ENCODE measurements at regions not wholly inside any gene's neighbourhood (a gene's known extent, or its start where the extent isn't known, plus 50 kb on each side); places are given as distances from the start of the nearest gene placed in this dataset.

DNA sequence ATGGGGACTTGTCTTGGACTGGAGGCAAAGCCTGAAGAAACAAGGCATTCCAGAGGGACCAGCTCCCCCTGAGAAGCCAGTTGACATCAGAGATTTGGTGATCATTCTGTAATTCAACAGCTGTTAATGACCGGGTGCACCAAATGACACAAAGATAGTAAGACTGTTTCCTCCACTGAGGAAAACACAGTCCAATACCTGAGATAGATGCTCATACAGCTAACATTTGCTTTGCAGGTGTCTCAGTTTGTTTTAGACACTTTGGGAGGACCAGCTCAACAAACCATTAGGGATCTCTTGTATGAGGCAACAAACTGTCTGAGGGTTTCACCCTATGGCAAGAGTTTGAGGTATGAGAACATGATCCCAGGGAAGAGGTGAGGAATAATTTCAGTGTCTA lies 237.2 kb upstream of the PLET1 start:
- no peak overlapping the region for H3K4me2 ChIP-seq (ENCODE audit: low read depth, low read length)
- no peaks in the 10 kb centered on the region for H3K4me1 ChIP-seq (ENCODE audit: insufficient read depth, low read length)
- ATAC-seq, result no peak
- WGBS (ENCODE audit: low lambda C conversion rate), result 0% methylated on average over 1 of the region's 1 CpG
- no peak overlapping the region for H2AFZ ChIP-seq (ENCODE audit: low read length)
- in situ Hi-C loops (cut with HindIII; ENCODE audit: extremely low pct_ligation_motif_present, low pct_unique_long_range_greater_than_20kb) (no loop called here), intact Hi-C loops (cut with micrococcal nuclease; ENCODE audit: unreplicated experiment) (no loop called here)
- ChIA-PET POLR2A (no interaction called here), CTCF (ENCODE audit: low intra/inter-chr PET ratio, low total read pairs) (no interaction called here)
- H3K4me3 ChIP-seq (replicated peaks in 1 of 3; ENCODE audit: insufficient read depth in 1 of 3, low read depth in 2 of 3, low read length in 3 of 3), result no peak overlapping the region
- no peaks in the 10 kb centered on the region for H4K20me1 ChIP-seq (ENCODE audit: insufficient read depth, low read length)
- no peak overlapping the region for H3K9ac ChIP-seq (ENCODE audit: insufficient read depth, low read depth, low read length)
- H3K36me3 ChIP-seq (replicated peaks in 1 of 2; ENCODE audit: control insufficient read depth in 1 of 2, insufficient read depth in 2 of 2, low read length in 2 of 2), result no peaks in the 10 kb centered on the region
- DNase-seq (ENCODE audit: low spot score), result no peak
- no peak for FAIRE-seq
- no peak overlapping the region for H3K27ac ChIP-seq (ENCODE audit: extremely low read length, insufficient read depth, low read length)
- H3K79me2 ChIP-seq (ENCODE audit: insufficient read depth, low read length), result no peaks in the 10 kb centered on the region
- BruUV-seq (replicated peaks), result no TSS peak
- H3K9me3 ChIP-seq (ENCODE audit: low read length), result no peaks in the 10 kb centered on the region
- peaks cover 0 to 16% of the 10 kb centered on the region in 2 experiments; a peak in 2 of 5 replicates for H3K27me3 ChIP-seq (ENCODE audit: control insufficient read depth in 1 of 2, insufficient read depth in 2 of 2, low read length in 2 of 2)
- TF ChIP-seq ZNF678 (CRISPR knock-in tag; IDR thresholded peaks at IDR 0.05) (no peak), ZNF761 (CRISPR knock-in tag; conservative IDR thresholded peaks at IDR 0.05) (no peak), ZNF782 (CRISPR knock-in tag; IDR thresholded peaks at IDR 0.05; ENCODE audit: borderline replicate concordance) (no peak), ZNF333 (CRISPR knock-in tag; IDR thresholded peaks at IDR 0.05; ENCODE audit: borderline replicate concordance) (no peak), ZNF749 (CRISPR knock-in tag; IDR thresholded peaks at IDR 0.05; ENCODE audit: borderline replicate concordance) (no peak), NR3C1 (CRISPR knock-in tag; IDR thresholded peaks at IDR 0.05) (no peak), ZNF34 (CRISPR knock-in tag; IDR thresholded peaks at IDR 0.05; ENCODE audit: borderline replicate concordance) (no peak), ZNF121 (CRISPR knock-in tag; IDR thresholded peaks at IDR 0.05) (no peak)
- TF ChIP-seq, protein P1, sequence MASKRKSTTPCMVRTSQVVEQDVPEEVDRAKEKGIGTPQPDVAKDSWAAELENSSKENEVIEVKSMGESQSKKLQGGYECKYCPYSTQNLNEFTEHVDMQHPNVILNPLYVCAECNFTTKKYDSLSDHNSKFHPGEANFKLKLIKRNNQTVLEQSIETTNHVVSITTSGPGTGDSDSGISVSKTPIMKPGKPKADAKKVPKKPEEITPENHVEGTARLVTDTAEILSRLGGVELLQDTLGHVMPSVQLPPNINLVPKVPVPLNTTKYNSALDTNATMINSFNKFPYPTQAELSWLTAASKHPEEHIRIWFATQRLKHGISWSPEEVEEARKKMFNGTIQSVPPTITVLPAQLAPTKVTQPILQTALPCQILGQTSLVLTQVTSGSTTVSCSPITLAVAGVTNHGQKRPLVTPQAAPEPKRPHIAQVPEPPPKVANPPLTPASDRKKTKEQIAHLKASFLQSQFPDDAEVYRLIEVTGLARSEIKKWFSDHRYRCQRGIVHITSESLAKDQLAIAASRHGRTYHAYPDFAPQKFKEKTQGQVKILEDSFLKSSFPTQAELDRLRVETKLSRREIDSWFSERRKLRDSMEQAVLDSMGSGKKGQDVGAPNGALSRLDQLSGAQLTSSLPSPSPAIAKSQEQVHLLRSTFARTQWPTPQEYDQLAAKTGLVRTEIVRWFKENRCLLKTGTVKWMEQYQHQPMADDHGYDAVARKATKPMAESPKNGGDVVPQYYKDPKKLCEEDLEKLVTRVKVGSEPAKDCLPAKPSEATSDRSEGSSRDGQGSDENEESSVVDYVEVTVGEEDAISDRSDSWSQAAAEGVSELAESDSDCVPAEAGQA (IDR thresholded peaks at IDR 0.05; ENCODE audit: low read depth), result no peak
- TF ChIP-seq, protein P1 (CRISPR knock-in tag; IDR thresholded peaks at IDR 0.05; ENCODE audit: borderline replicate concordance), result no peak
- TF ChIP-seq, protein P2, sequence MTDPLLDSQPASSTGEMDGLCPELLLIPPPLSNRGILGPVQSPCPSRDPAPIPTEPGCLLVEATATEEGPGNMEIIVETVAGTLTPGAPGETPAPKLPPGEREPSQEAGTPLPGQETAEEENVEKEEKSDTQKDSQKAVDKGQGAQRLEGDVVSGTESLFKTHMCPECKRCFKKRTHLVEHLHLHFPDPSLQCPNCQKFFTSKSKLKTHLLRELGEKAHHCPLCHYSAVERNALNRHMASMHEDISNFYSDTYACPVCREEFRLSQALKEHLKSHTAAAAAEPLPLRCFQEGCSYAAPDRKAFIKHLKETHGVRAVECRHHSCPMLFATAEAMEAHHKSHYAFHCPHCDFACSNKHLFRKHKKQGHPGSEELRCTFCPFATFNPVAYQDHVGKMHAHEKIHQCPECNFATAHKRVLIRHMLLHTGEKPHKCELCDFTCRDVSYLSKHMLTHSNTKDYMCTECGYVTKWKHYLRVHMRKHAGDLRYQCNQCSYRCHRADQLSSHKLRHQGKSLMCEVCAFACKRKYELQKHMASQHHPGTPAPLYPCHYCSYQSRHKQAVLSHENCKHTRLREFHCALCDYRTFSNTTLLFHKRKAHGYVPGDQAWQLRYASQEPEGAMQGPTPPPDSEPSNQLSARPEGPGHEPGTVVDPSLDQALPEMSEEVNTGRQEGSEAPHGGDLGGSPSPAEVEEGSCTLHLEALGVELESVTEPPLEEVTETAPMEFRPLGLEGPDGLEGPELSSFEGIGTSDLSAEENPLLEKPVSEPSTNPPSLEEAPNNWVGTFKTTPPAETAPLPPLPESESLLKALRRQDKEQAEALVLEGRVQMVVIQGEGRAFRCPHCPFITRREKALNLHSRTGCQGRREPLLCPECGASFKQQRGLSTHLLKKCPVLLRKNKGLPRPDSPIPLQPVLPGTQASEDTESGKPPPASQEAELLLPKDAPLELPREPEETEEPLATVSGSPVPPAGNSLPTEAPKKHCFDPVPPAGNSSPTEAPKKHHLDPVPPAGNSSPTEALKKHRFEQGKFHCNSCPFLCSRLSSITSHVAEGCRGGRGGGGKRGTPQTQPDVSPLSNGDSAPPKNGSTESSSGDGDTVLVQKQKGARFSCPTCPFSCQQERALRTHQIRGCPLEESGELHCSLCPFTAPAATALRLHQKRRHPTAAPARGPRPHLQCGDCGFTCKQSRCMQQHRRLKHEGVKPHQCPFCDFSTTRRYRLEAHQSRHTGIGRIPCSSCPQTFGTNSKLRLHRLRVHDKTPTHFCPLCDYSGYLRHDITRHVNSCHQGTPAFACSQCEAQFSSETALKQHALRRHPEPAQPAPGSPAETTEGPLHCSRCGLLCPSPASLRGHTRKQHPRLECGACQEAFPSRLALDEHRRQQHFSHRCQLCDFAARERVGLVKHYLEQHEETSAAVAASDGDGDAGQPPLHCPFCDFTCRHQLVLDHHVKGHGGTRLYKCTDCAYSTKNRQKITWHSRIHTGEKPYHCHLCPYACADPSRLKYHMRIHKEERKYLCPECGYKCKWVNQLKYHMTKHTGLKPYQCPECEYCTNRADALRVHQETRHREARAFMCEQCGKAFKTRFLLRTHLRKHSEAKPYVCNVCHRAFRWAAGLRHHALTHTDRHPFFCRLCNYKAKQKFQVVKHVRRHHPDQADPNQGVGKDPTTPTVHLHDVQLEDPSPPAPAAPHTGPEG (CRISPR knock-in tag; IDR thresholded peaks at IDR 0.05), result no peak

All from HepG2 (cell line).